ENCODE measurements at regions not wholly inside any gene's neighbourhood (a gene's known extent, or its start where the extent isn't known, plus 50 kb on each side); places are given as distances from the start of the nearest gene placed in this dataset.

DNA sequence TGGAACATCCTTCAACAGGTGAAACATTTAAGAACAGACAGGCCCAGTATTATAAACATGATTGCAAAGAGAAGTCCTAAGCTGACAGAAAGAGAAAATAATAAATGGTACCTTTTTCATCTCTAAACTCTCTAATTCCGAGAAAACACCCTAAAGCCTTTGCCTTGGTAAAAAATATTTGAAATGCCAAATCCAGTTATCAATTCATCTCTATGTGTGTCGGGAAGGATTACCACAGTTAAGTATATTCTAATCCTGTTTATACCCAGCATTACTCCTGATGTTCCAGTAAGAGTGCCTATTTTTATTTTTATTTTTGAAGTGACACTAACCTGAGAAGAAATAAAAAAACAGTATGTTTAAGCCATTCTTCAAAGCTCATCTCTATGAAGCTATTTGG, 219.3 kb upstream of the NANOGP8 start:
- TF ChIP-seq POLR2A (IDR thresholded peaks at IDR 0.05; ENCODE audit: low read depth, low read length) (no peak), TAF1 (IDR thresholded peaks at IDR 0.05; ENCODE audit: borderline replicate concordance, low read depth, low read length) (no peak), POLR2AphosphoS5 (IDR thresholded peaks at IDR 0.05; ENCODE audit: low read depth, low read length) (no peak)

Data from GM12892 (cell line).